ENCODE measurements at regions not wholly inside any gene's neighbourhood (a gene's known extent, or its start where the extent isn't known, plus 50 kb on each side); places are given as distances from the start of the nearest gene placed in this dataset.

GRCh38 chr1:198903203-198903602, 264.4 kb downstream of the PTPRC start:
- DNase-seq (ENCODE audit: low read depth), result peak; percentile 21

GRCh38 chr1:198903621-198904020, 264.8 kb downstream of the PTPRC start:
- no peak for DNase-seq (ENCODE audit: low read depth)

- DNase-seq (ENCODE audit: low read depth), result no peak
These were observed 265.5 kb downstream of the PTPRC start for GRCh38 chr1:198904321-198904720.

- DNase-seq (ENCODE audit: low read depth), result no peak
These were observed 268.0 kb downstream of the PTPRC start for GRCh38 chr1:198906739-198907422.

- no peak for DNase-seq (ENCODE audit: low read depth)
These were observed 268.5 kb downstream of the PTPRC start for GRCh38 chr1:198907423-198907746.

- no peak for DNase-seq (ENCODE audit: low read depth)
These were observed 270.2 kb downstream of the PTPRC start for GRCh38 chr1:198908995-198909394.

GRCh38 chr1:198909973-198910372, 271.1 kb downstream of the PTPRC start:
- DNase-seq (ENCODE audit: low read depth), result no peak

- DNase-seq (ENCODE audit: low read depth), result no peak
These were observed 272.0 kb downstream of the PTPRC start for GRCh38 chr1:198910816-198911215.

GRCh38 chr1:198912046-198912445, 273.2 kb downstream of the PTPRC start:
- no peak for DNase-seq (ENCODE audit: low read depth)

- DNase-seq (ENCODE audit: low read depth), result no peak
These were observed 274.8 kb downstream of the PTPRC start for GRCh38 chr1:198913667-198914066.

GRCh38 chr1:198915327-198916231, 276.7 kb downstream of the PTPRC start:
- DNase-seq (ENCODE audit: low read depth), result no peak

GRCh38 chr1:198917226-198917625, 278.4 kb downstream of the PTPRC start:
- DNase-seq (ENCODE audit: low read depth), result no peak

- no peak for DNase-seq (ENCODE audit: low read depth)
These were observed 280.1 kb downstream of the PTPRC start for GRCh38 chr1:198918920-198919319.

GRCh38 chr1:198919667-198920398, 281.0 kb downstream of the PTPRC start:
- no peak for DNase-seq (ENCODE audit: low read depth)

- no peak for DNase-seq (ENCODE audit: low read depth)
These were observed 284.0 kb downstream of the PTPRC start for GRCh38 chr1:198922638-198923430.

GRCh38 chr1:198923993-198924392, 285.2 kb downstream of the PTPRC start:
- no peak for DNase-seq (ENCODE audit: low read depth)

GRCh38 chr1:198925567-198925966, 286.7 kb downstream of the PTPRC start:
- DNase-seq (ENCODE audit: low read depth), result no peak

- no peak for DNase-seq (ENCODE audit: low read depth)
These were observed 288.3 kb downstream of the PTPRC start for GRCh38 chr1:198927129-198927528.

GRCh38 chr1:198929111-198929604, 290.3 kb downstream of the PTPRC start:
- no peak for DNase-seq (ENCODE audit: low read depth)

GRCh38 chr1:198929961-198930599, 291.2 kb downstream of the PTPRC start:
- peak; percentile 10 for DNase-seq (ENCODE audit: low read depth)

All from myocyte (in vitro differentiated cells).